ENCODE measurements at regions not wholly inside any gene's neighbourhood (a gene's known extent, or its start where the extent isn't known, plus 50 kb on each side); places are given as distances from the start of the nearest gene placed in this dataset.

DNA sequence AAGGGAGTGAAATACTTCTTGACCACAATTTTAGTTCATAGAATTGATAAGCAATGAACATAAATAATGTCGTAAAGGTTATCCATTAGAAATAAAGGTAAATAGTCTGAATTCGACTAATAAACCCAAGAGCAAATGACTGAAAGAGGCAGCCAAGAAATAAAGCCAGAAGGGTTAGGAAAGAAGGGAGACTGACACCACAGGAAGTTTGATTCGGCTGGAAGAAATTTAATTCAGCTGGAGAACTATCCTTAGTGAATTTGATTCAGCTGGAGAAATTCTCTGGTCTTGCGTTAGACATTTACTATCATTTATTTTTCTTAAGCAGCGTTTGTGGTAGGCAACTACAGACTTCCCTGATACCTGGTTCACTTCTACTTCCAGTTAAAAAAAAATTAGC, 429.6 kb downstream of the PID1 start:
- no peak for TF ChIP-seq ZNF8 (CRISPR knock-in tag; IDR thresholded peaks at IDR 0.05)
- TF ChIP-seq, protein P1, sequence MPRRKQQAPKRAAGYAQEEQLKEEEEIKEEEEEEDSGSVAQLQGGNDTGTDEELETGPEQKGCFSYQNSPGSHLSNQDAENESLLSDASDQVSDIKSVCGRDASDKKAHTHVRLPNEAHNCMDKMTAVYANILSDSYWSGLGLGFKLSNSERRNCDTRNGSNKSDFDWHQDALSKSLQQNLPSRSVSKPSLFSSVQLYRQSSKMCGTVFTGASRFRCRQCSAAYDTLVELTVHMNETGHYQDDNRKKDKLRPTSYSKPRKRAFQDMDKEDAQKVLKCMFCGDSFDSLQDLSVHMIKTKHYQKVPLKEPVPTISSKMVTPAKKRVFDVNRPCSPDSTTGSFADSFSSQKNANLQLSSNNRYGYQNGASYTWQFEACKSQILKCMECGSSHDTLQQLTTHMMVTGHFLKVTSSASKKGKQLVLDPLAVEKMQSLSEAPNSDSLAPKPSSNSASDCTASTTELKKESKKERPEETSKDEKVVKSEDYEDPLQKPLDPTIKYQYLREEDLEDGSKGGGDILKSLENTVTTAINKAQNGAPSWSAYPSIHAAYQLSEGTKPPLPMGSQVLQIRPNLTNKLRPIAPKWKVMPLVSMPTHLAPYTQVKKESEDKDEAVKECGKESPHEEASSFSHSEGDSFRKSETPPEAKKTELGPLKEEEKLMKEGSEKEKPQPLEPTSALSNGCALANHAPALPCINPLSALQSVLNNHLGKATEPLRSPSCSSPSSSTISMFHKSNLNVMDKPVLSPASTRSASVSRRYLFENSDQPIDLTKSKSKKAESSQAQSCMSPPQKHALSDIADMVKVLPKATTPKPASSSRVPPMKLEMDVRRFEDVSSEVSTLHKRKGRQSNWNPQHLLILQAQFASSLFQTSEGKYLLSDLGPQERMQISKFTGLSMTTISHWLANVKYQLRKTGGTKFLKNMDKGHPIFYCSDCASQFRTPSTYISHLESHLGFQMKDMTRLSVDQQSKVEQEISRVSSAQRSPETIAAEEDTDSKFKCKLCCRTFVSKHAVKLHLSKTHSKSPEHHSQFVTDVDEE (CRISPR knock-in tag; IDR thresholded peaks at IDR 0.05), result no peak
- TF ChIP-seq ZNF565 (CRISPR knock-in tag; conservative IDR thresholded peaks at IDR 0.05; ENCODE audit: low read depth), result no peak
- no peak for TF ChIP-seq OSR1 (CRISPR knock-in tag; IDR thresholded peaks at IDR 0.05)
- no peak for TF ChIP-seq ESRRG (CRISPR knock-in tag; IDR thresholded peaks at IDR 0.05)
- no peak for TF ChIP-seq PPARA (CRISPR knock-in tag; IDR thresholded peaks at IDR 0.05; ENCODE audit: borderline replicate concordance)
- TF ChIP-seq, protein P2, sequence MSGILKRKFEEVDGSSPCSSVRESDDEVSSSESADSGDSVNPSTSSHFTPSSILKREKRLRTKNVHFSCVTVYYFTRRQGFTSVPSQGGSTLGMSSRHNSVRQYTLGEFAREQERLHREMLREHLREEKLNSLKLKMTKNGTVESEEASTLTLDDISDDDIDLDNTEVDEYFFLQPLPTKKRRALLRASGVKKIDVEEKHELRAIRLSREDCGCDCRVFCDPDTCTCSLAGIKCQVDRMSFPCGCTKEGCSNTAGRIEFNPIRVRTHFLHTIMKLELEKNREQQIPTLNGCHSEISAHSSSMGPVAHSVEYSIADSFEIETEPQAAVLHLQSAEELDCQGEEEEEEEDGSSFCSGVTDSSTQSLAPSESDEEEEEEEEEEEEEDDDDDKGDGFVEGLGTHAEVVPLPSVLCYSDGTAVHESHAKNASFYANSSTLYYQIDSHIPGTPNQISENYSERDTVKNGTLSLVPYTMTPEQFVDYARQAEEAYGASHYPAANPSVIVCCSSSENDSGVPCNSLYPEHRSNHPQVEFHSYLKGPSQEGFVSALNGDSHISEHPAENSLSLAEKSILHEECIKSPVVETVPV (CRISPR knock-in tag; IDR thresholded peaks at IDR 0.05), result no peak
- TF ChIP-seq CSDC2 (CRISPR knock-in tag; IDR thresholded peaks at IDR 0.05), result no peak
- TF ChIP-seq RARB (CRISPR knock-in tag; IDR thresholded peaks at IDR 0.05), result no peak
- no peak for TF ChIP-seq SNAI2 (CRISPR knock-in tag; IDR thresholded peaks at IDR 0.05)
- TF ChIP-seq ZC3H10 (CRISPR knock-in tag; IDR thresholded peaks at IDR 0.05), result no peak
- no peak for TF ChIP-seq TOX (CRISPR knock-in tag; IDR thresholded peaks at IDR 0.05; ENCODE audit: borderline replicate concordance)
- no peak for TF ChIP-seq ISL1 (CRISPR knock-in tag; IDR thresholded peaks at IDR 0.05)
- TF ChIP-seq, protein P3, sequence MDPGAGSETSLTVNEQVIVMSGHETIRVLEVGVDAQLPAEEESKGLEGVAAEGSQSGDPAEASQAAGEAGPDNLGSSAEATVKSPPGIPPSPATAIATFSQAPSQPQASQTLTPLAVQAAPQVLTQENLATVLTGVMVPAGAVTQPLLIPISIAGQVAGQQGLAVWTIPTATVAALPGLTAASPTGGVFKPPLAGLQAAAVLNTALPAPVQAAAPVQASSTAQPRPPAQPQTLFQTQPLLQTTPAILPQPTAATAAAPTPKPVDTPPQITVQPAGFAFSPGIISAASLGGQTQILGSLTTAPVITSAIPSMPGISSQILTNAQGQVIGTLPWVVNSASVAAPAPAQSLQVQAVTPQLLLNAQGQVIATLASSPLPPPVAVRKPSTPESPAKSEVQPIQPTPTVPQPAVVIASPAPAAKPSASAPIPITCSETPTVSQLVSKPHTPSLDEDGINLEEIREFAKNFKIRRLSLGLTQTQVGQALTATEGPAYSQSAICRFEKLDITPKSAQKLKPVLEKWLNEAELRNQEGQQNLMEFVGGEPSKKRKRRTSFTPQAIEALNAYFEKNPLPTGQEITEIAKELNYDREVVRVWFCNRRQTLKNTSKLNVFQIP (CRISPR knock-in tag; IDR thresholded peaks at IDR 0.05; ENCODE audit: borderline replicate concordance, low read depth), result no peak
- TF ChIP-seq BACH2 (CRISPR knock-in tag; IDR thresholded peaks at IDR 0.05; ENCODE audit: borderline replicate concordance), result no peak

DNA sequence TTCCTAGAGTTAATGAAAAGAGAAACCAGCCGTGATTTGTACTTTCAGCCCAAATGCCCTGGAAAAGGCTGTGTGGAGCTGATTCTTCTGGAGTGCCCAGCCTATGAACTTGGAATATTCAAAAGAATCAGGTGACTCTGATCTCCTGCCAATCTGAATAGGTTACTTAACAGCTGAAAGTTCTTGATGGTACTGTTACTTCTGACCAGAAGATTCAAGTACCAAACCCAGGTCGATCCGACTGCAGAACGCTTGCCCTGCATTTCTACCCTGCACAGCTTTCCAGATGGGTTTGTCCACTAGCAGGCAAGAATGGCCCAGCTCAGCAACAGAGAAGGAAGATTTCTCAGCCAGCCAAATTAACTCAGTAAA, 430.4 kb downstream of the PID1 start:
- TF ChIP-seq ZC3H10 (CRISPR knock-in tag; IDR thresholded peaks at IDR 0.05) (no peak), TOX (CRISPR knock-in tag; IDR thresholded peaks at IDR 0.05; ENCODE audit: borderline replicate concordance) (no peak), ARNTL (CRISPR knock-in tag; IDR thresholded peaks at IDR 0.05; ENCODE audit: borderline replicate concordance, low read depth) (no peak), GLIS3 (CRISPR knock-in tag; IDR thresholded peaks at IDR 0.05) (no peak), CSDC2 (CRISPR knock-in tag; IDR thresholded peaks at IDR 0.05) (no peak), ZFP30 (CRISPR knock-in tag; IDR thresholded peaks at IDR 0.05) (no peak), BACH2 (CRISPR knock-in tag; IDR thresholded peaks at IDR 0.05; ENCODE audit: borderline replicate concordance) (no peak), ZNF70 (CRISPR knock-in tag; IDR thresholded peaks at IDR 0.05) (no peak), ESRRG (CRISPR knock-in tag; IDR thresholded peaks at IDR 0.05) (no peak), SNAI2 (CRISPR knock-in tag; IDR thresholded peaks at IDR 0.05) (no peak), OSR1 (CRISPR knock-in tag; IDR thresholded peaks at IDR 0.05) (no peak), ZFP3 (CRISPR knock-in tag; IDR thresholded peaks at IDR 0.05) (no peak), ZNF565 (CRISPR knock-in tag; conservative IDR thresholded peaks at IDR 0.05; ENCODE audit: low read depth) (no peak), PPARA (CRISPR knock-in tag; IDR thresholded peaks at IDR 0.05; ENCODE audit: borderline replicate concordance) (no peak), ISL1 (CRISPR knock-in tag; IDR thresholded peaks at IDR 0.05) (no peak)
- TF ChIP-seq, protein P3 (CRISPR knock-in tag; IDR thresholded peaks at IDR 0.05; ENCODE audit: borderline replicate concordance, low read depth), result no peak
- TF ChIP-seq, protein P1 (CRISPR knock-in tag; IDR thresholded peaks at IDR 0.05), result no peak
- TF ChIP-seq, protein P2 (CRISPR knock-in tag; IDR thresholded peaks at IDR 0.05), result no peak
- no peak for ATAC-seq

More for the DNA sequence above, 429.6 kb downstream of the PID1 start:
- ATAC-seq, result no peak

Measured in SK-N-SH treated with all-trans-retinoic acid at 6 μM for 48 hours (cell line).